GM23338 (cell line): ENCODE measurements at regions not wholly inside any gene's neighbourhood (a gene's known extent, or its start where the extent isn't known, plus 50 kb on each side); places are given as distances from the start of the nearest gene placed in this dataset.

ENCODE experiments used
- ATAC-seq: fragments of 200-7000 bp; cut with Tn5 transposase; 3 replicates; pipeline ENCODE4 v1.9.1; 2020
- DNase-seq: peaks from one replicate; pipeline ENCODE4 v3.0.0-alpha.2; 2015; ENCODE audit warnings: low spot score
- H2AFZ ChIP-seq: fragments of 200-600 bp; sonication (generic); 2 replicates; pipeline ENCODE4 v1.8.0; 2016; ENCODE audit warnings: antibody characterized with exemption, mild to moderate bottlenecking, moderate library complexity
- H3F3A ChIP-seq: fragments of 200-600 bp; sonication (generic); replicated peaks from 2 replicates; pipeline ENCODE4 v1.8.0; 2017; ENCODE audit warnings: antibody characterized with exemption, mixed run types, low read depth
- H3K27ac ChIP-seq: fragments of 200-600 bp; sonication (generic); 2 replicates; pipeline ENCODE4 v1.6.1; 2016; ENCODE audit warnings: low read depth
- H3K27me3 ChIP-seq: fragments of 200-600 bp; sonication (generic); 2 replicates; pipeline ENCODE4 v1.8.0; 2016; ENCODE audit warnings: mild to moderate bottlenecking, mixed run types, moderate library complexity; ENCODE audit not compliant: insufficient read depth
- H3K36me3 ChIP-seq: fragments of 200-600 bp; sonication (generic); 2 replicates; pipeline ENCODE4 v1.8.0; 2016; ENCODE audit warnings: mild to moderate bottlenecking; ENCODE audit not compliant: insufficient read depth
- H3K4me1 ChIP-seq: fragments of 200-600 bp; sonication (generic); 2 replicates; pipeline ENCODE4 v1.8.0; 2016; ENCODE audit warnings: mild to moderate bottlenecking, moderate library complexity; ENCODE audit not compliant: insufficient read depth
- H3K4me2 ChIP-seq: fragments of 200-600 bp; sonication (generic); 2 replicates; pipeline ENCODE4 v1.7.1; 2017; ENCODE audit warnings: mixed run types
- H3K4me3 ChIP-seq: fragments of 200-600 bp; sonication (generic); 2 replicates; pipeline ENCODE4 v1.6.1; 2016; ENCODE audit warnings: mixed run types
- H3K79me2 ChIP-seq: fragments of 200-600 bp; sonication (generic); replicated peaks from 2 replicates; pipeline ENCODE4 v1.8.0; 2017; ENCODE audit warnings: mild to moderate bottlenecking; ENCODE audit not compliant: insufficient read depth
- H3K9me2 ChIP-seq: fragments of 200-600 bp; sonication (generic); 2 replicates; pipeline ENCODE4 v1.8.0; 2017; ENCODE audit not compliant: insufficient read depth
- H4K20me1 ChIP-seq: fragments of 200-600 bp; sonication (generic); replicated peaks from 2 replicates; pipeline ENCODE4 v1.8.0; 2017; ENCODE audit warnings: mild to moderate bottlenecking; ENCODE audit not compliant: insufficient read depth
- H3K27ac Mint-ChIP-seq: 2 replicates; pipeline ENCODE4 v1.8.0; 2020; ENCODE audit warnings: inconsistent platforms, mild to moderate bottlenecking, moderate library complexity, mixed read lengths
- H3K27me3 Mint-ChIP-seq: 3 replicates; pipeline ENCODE4 v1.8.0; 2022; ENCODE audit warnings: low read depth, mild to moderate bottlenecking, moderate library complexity, mixed read lengths, inconsistent platforms; ENCODE audit not compliant: insufficient read depth, poor library complexity
- H3K36me3 Mint-ChIP-seq: 3 replicates; pipeline ENCODE4 v1.8.0; 2021; ENCODE audit warnings: low read depth, mild to moderate bottlenecking, inconsistent platforms, moderate library complexity, mixed read lengths
- H3K4me1 Mint-ChIP-seq: 3 replicates; pipeline ENCODE4 v1.8.0; 2020; ENCODE audit warnings: mild to moderate bottlenecking, inconsistent platforms, mixed read lengths
- H3K4me3 Mint-ChIP-seq: 3 replicates; pipeline ENCODE4 v1.8.0; 2021; ENCODE audit warnings: moderate library complexity, mild to moderate bottlenecking, inconsistent platforms, mixed read lengths
- H3K9me3 Mint-ChIP-seq: 3 replicates; pipeline ENCODE4 v1.8.0; 2020; ENCODE audit warnings: moderate library complexity, mild to moderate bottlenecking, inconsistent platforms, mixed read lengths
- EZH2phosphoT487 ChIP-seq: fragments of 200-600 bp; sonication (generic); IDR thresholded peaks from one replicate; pipeline ENCODE4 v1.8.1; 2018; ENCODE audit warnings: antibody characterized with exemption; ENCODE audit not compliant: unreplicated experiment
- JUNB ChIP-seq: IDR thresholded peaks from one replicate; pipeline ENCODE4 v1.6.1; 2016; ENCODE audit warnings: antibody characterized with exemption; ENCODE audit not compliant: unreplicated experiment
- POLR2AphosphoS5 ChIP-seq: IDR thresholded peaks from 2 replicates; pipeline ENCODE4 v1.6.1; 2016; ENCODE audit warnings: antibody characterized with exemption, low read depth
- REST ChIP-seq: IDR thresholded peaks from one replicate; pipeline ENCODE4 v1.6.1; 2018; ENCODE audit warnings: antibody characterized with exemption; ENCODE audit not compliant: unreplicated experiment
- STAT1 ChIP-seq: IDR thresholded peaks from one replicate; pipeline ENCODE4 v1.6.1; 2016; ENCODE audit warnings: antibody characterized with exemption; ENCODE audit not compliant: unreplicated experiment
- ZNF114 ChIP-seq: fragments of 250-450 bp; sonication (Bioruptor Pico); IDR thresholded peaks from 2 replicates; pipeline ENCODE4 v1.5.0; 2020; ENCODE audit warnings: mild to moderate bottlenecking, moderate library complexity
- ZNF462 ChIP-seq: fragments of 250-450 bp; sonication (Bioruptor Pico); IDR thresholded peaks from 2 replicates; pipeline ENCODE4 v1.5.0; 2020; ENCODE audit warnings: mild to moderate bottlenecking, moderate library complexity

GRCh38 chr6:150535818-150536220, 63.9 kb upstream of the PLEKHG1 start:
- no peak overlapping the region for H2AFZ ChIP-seq
- H3F3A ChIP-seq = no peaks in the 10 kb centered on the region
- peaks cover 18% of the 10 kb centered on the region for H3K9me2 ChIP-seq
- DNase-seq (no peak), ATAC-seq (no peak)
- H3K4me1 ChIP-seq = no peaks in the 10 kb centered on the region
- H3K27ac ChIP-seq = no peak overlapping the region
- no peak overlapping the region for H3K4me3 ChIP-seq
- H3K27me3 ChIP-seq = no peaks in the 10 kb centered on the region
- H3K9me3 Mint-ChIP-seq = peaks cover 14% of the 10 kb centered on the region
- H3K27ac Mint-ChIP-seq = no peak overlapping the region
- TF ChIP-seq JUNB (no peak), STAT1 (no peak), REST (no peak)
- no peaks in the 10 kb centered on the region for H3K4me1 Mint-ChIP-seq
- peaks cover 4% of the 10 kb centered on the region for H3K27me3 Mint-ChIP-seq
- no peaks in the 10 kb centered on the region for H3K36me3 ChIP-seq
- H4K20me1 ChIP-seq = no peaks in the 10 kb centered on the region
- no peak overlapping the region for H3K4me2 ChIP-seq
- H3K4me3 Mint-ChIP-seq = no peak overlapping the region
- no peaks in the 10 kb centered on the region for H3K79me2 ChIP-seq
- no peaks in the 10 kb centered on the region for H3K36me3 Mint-ChIP-seq

GRCh38 chr6:150536835-150537234, 62.9 kb upstream of the PLEKHG1 start:
- Mint-ChIP-seq H3K36me3 (no peaks in the 10 kb centered on the region), H3K27ac (no peak overlapping the region), H3K27me3 (peaks cover 4% of the 10 kb centered on the region), H3K9me3 (peaks cover 14% of the 10 kb centered on the region), H3K4me3 (no peak overlapping the region), H3K4me1 (no peaks in the 10 kb centered on the region)
- H3K4me3 ChIP-seq = no peak overlapping the region
- H3K36me3 ChIP-seq = no peaks in the 10 kb centered on the region
- H3K27me3 ChIP-seq = no peaks in the 10 kb centered on the region
- H3K9me2 ChIP-seq = peaks cover 18% of the 10 kb centered on the region
- H3K4me2 ChIP-seq = no peak overlapping the region
- ATAC-seq (no peak), DNase-seq (no peak)
- no peaks in the 10 kb centered on the region for H4K20me1 ChIP-seq
- no peaks in the 10 kb centered on the region for H3F3A ChIP-seq
- no peak overlapping the region for H3K27ac ChIP-seq
- no peak overlapping the region for H2AFZ ChIP-seq
- H3K4me1 ChIP-seq = no peaks in the 10 kb centered on the region
- no peaks in the 10 kb centered on the region for H3K79me2 ChIP-seq
- TF ChIP-seq ZNF114 (CRISPR knock-in tag) (no peak), POLR2AphosphoS5 (no peak), STAT1 (no peak), JUNB (no peak), REST (no peak), ZNF462 (CRISPR knock-in tag) (no peak), EZH2phosphoT487 (no peak)
